ENCODE measurements at regions not wholly inside any gene's neighbourhood (a gene's known extent, or its start where the extent isn't known, plus 50 kb on each side); places are given as distances from the start of the nearest gene placed in this dataset.

- peak; percentile 66 for DNase-seq (ENCODE audit: low read depth, low spot score)
Measured at GRCh38 chr7:81367326-81367931, 402.4 kb downstream of the HGF start.

DNA sequence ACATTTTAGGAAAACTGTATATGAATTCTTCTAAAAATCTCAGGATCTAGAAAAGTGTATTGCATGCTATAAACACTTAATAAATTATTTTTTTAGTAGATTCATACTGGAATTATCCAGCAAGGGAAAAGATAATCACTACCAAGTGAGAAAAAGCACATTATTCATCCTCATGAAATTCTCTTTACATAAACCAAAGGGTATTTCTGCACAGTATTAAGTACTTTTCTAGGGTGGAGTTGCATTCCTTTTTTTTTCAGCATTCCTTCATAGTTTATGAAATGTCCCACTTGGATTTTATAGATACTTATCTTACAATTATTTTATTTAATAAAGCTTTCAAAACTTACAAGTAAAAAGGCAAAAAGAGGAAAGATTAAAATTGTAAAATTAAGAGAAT lies 403.3 kb downstream of the HGF start:
- no peak for DNase-seq (ENCODE audit: low read depth, low spot score)

DNA sequence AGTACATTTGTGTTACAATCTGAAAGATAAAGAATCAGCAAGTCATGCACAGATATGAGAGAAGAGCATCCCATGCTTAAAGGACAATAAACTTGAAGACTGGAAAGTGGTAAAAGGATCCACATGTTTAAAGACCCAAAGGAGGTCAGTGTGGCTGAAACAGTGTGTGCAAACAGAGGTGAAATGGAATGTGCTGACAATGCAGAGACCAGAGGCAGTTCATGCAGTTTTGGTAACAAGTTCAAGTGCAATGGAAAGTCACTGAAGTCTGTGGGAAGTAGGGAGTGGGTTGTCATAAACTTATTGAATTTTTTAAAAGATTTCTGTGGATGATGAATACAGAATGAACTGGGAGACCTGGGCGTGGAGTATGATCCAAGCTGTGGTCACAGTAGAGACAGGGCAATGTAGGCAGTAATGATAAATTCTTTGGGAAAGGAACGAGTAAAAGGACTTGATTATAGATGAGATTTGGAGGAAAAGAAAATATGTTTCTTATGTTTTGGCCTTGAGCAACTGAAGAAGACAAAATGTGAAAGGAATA lies 408.0 kb downstream of the HGF start:
- DNase-seq (ENCODE audit: low read depth, low spot score), result no peak

DNA sequence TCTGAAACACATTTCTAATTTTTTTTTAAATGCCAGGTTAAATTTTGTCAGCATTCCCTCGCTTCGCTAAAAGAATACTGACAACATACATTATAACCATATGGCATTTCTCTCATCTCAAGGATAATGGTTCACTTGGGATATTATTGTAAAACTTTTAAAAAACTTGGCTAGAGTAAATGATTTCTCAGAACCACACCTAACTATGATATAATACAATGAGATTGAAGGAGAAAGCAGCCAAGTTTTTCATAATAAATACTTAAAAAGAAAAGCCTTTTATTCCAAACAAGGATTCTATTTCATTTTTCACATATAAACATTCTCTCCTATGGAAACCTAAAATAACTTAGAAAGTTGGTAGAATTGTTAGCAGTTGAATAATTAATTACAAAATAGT lies 413.9 kb downstream of the HGF start:
- no peak for DNase-seq (ENCODE audit: low read depth, low spot score)

DNA sequence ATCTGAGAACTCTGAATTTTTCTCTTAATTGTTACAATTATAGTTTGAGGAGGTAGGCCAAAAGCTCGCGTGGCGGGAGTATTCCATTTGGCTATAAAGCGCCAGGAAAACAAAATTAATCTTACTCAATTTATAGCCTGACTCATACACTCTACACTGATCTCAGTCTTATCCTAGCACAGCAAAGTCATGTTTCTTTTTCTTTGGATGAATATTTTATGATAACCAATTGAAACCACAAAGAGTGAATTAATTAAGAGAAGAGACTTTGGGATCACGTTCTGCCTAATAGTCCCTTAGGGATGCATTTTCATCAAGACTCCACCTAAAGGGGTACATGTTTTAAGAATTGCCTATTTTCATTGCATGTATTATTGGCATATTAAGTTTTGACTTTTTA lies 420.8 kb downstream of the HGF start:
- DNase-seq (ENCODE audit: low read depth, low spot score), result no peak

GRCh38 chr7:81339946-81340345 lies 421.1 kb upstream of the SEMA3C start:
- no peak for DNase-seq (ENCODE audit: low read depth, low spot score)

GRCh38 chr7:81333536-81333935 lies 414.7 kb upstream of the SEMA3C start:
- DNase-seq (ENCODE audit: low read depth, low spot score), result no peak

- peak; percentile 5 for DNase-seq (ENCODE audit: low read depth, low spot score)
Measured at GRCh38 chr7:81333004-81333403, 414.2 kb upstream of the SEMA3C start.

- peak; percentile 17 for DNase-seq (ENCODE audit: low read depth, low spot score)
Measured at GRCh38 chr7:81331061-81332018, 412.5 kb upstream of the SEMA3C start.

- DNase-seq (ENCODE audit: low read depth, low spot score), result no peak
Measured at GRCh38 chr7:81330108-81330507, 411.3 kb upstream of the SEMA3C start.

- peak; percentile 60 for DNase-seq (ENCODE audit: low read depth, low spot score)
Measured at GRCh38 chr7:81327468-81328266, 408.8 kb upstream of the SEMA3C start.

DNA sequence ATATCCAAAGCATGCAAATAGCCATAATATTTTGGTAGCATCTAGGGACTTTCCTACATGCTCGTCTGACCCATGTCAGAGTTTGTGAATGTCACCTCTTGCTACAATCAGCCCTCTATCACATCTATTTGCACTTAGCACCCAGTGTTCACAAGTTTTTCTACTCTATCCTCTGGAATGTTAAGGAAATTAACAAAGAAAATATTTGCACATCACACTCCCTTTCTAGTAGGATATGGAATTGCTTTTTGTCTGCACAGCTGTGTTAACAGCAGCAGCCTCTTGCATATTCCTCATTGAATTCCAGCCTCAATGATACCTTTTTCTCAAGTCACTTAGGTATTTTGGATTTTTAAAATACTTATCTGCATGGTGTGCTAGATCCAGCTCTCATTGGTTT lies 403.1 kb upstream of the SEMA3C start:
- no peak for DNase-seq (ENCODE audit: low read depth, low spot score)

- no peak for DNase-seq (ENCODE audit: low read depth, low spot score)
Measured at GRCh38 chr7:81317741-81318140, 398.9 kb upstream of the SEMA3C start.

DNA sequence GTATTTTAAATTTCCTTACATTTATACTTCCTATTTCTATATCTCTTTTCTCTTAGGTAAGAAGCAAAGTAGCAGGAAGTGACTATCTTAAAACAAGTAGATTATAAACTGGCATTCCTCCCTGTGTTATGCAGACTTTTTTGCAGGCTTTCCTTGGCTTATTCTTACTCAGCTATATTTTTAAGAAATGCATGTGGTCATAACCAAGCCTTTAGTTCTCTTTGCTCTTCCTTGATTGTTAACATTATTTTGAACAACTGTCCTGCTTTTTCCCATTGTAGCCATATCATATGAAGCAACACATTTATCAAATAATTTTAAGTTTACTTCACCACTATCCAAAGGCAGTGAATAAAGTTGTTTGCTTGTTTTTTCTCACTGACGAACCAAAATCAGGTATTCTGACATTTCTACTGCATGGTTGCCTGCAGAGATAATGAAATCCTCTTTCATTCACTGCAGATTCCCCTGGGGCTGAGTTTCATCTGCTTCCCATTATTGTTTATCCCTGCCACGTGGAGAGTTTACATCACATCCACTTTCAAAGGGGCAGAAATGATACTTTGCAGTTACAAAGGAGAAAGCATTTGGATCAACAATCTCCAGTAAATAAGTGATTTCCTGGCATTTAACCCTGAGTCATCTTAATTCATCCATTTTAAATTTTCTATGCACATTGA lies 389.9 kb upstream of the SEMA3C start:
- no peak for DNase-seq (ENCODE audit: low read depth, low spot score)

GRCh38 chr7:81301815-81302214 lies 383.0 kb upstream of the SEMA3C start:
- no peak for DNase-seq (ENCODE audit: low read depth, low spot score)

GRCh38 chr7:81300753-81301152 lies 381.9 kb upstream of the SEMA3C start:
- DNase-seq (ENCODE audit: low read depth, low spot score), result no peak

DNA sequence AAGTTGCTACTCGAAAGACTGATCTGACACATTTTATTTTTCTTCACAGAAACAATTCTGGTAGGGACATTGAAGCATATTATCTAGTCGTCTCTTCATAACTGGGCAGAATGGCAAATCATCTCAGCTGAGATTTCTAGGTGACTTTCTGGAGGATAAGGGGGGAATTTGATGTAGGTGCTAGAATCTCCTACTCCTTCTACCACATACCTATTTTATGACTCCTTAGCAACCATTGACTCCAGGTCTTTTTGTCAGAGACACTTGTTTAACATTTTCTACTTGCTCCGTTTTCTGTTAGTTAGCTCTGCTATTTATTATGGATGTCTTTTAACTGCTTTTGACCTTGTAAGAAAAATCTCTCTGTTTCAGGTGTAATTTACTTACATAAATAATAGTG lies 380.9 kb upstream of the SEMA3C start:
- DNase-seq (ENCODE audit: low read depth, low spot score), result no peak

DNA sequence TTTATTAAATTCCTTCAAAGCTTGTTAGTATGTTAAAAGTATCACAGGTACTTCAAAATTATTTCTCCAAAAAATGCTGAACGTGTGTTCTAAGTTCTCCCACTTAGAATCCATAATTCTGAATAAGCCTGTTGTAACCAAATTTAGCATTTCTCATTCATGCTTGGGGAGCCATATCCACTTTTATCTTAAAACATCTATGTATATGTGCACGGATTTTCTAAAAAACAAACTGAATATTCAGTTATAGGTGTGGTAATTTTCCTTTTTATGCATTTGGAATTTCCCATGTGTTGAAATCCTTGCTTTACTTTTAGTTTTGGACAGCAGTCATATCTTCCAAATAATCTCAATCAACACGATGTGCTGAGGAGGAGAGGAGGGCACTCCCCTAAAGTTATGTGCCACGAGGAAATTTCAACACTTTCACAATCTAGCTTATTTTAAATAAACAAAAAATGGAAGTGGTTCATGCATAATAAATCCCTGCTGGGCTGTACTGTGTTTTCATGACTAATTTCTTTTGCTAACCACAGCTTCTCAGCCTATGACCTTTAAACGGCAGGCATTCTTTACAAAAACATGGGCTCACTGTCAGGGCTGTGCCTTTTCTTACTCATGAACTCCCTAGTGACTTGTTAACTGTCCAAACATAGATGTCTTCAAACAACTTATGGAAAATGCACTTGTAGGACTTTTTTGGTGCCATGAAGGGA lies 380.3 kb upstream of the SEMA3C start:
- peak; percentile 60 for DNase-seq (ENCODE audit: low read depth, low spot score)

GRCh38 chr7:81297317-81297716 lies 378.5 kb upstream of the SEMA3C start:
- DNase-seq (ENCODE audit: low read depth, low spot score), result no peak

GRCh38 chr7:81296726-81297125 lies 377.9 kb upstream of the SEMA3C start:
- no peak for DNase-seq (ENCODE audit: low read depth, low spot score)

All from pulmonary artery endothelial cell (primary cell).